GM08714 (cell line): ENCODE measurements at regions not wholly inside any gene's neighbourhood (a gene's known extent, or its start where the extent isn't known, plus 50 kb on each side); places are given as distances from the start of the nearest gene placed in this dataset.

Experiments used
- H3K4me3 ChIP-seq: fragments of 200-500 bp; sonication (Bioruptor generic); 2 replicates; pipeline ENCODE4 v1.5.1; 2014; ENCODE audit warnings: mild to moderate bottlenecking, low read length, inconsistent platforms
- ZNF274 ChIP-seq: IDR thresholded peaks from 2 replicates; pipeline ENCODE4 v1.6.1; 2012; ENCODE audit warnings: mild to moderate bottlenecking, low read depth, low read length

DNA sequence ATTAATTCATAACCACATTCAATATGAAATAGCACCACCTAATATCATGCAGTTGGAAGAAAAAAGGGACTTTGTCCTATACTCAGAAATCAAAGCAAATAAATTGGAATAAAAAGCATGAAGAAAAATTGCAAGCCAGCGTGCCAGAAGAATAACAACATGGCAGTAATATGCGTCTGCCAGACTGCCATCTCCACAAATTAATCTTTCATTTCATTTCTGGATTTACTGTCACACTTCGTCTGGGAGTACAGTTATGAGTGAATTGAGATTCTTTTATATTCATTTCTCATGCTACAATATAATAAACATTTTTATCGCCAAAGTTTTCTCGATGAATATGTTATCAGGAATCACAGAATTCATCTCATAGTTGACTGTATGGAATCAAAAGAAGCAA, 1327.7 kb upstream of the SEL1L start:
- no peak for TF ChIP-seq ZNF274
- H3K4me3 ChIP-seq: no peak overlapping the region

DNA sequence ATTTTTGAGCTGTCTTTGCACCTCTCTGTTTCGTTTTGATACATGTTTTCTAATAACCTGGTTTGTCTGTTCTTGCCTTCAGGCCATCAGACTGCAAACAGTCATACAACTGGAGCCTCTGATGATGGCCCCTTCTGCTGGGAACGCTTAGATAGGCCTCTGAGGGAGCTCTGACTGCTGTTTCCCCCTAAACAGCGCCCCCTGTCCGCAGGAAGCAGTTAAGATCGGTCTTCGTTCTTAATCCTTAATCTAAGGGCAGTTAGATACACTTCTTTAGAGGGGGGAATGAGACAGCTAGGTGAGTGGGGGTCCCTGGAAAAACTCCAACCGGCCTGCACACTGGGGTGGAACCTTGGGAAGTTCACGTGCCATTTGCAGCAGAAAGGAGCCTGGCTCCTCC, 1338.8 kb upstream of the SEL1L start:
- no peak overlapping the region for H3K4me3 ChIP-seq
- TF ChIP-seq ZNF274: no peak

DNA sequence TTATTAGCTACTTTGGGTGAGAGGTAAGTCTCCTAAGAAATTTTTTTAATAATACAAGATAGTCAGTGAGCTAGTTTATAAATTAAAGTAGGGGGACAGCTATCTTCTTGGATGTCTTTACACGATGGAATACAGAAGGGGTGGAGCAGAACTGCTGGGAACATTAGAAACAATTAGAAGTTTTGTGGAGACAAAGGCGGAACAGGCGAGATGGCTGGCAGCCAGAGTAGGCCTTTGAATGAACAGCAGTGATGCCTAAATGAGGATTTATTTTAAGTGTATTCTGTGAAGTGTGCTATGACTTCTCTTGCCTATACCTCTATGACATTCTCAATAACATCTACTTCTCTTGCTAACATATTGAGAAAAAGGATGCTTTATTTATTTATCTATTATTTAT, 1345.3 kb upstream of the SEL1L start:
- no peak for TF ChIP-seq ZNF274
- H3K4me3 ChIP-seq: no peak overlapping the region

DNA sequence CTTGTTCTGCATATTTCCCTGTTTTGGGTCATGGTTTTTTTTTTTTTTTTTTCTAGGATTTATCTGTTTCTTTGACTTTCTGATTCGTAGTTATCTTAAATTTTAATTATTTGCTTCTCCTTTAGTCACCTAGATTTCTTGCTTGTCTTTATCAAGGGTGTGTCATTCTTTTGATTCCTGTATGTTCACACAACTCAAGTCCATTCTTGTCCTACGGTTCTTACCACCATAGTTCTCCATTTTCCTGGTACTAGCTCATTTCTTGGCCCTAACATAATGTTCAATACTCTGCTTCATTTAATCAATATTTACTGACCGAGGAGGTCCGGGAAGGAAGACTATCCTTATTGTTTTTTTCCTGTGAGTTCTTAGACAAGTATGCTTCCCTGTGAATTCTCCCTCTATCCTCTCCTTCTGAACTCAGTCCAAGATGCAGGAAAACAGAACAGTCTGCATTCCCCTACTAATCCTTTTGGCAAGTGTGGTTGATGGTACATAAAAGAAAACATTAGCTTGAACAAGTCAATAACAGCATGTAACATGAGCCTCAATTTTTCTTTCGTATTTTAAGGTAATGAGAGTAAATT, 1346.4 kb upstream of the SEL1L start:
- TF ChIP-seq ZNF274: no peak
- no peak overlapping the region for H3K4me3 ChIP-seq

DNA sequence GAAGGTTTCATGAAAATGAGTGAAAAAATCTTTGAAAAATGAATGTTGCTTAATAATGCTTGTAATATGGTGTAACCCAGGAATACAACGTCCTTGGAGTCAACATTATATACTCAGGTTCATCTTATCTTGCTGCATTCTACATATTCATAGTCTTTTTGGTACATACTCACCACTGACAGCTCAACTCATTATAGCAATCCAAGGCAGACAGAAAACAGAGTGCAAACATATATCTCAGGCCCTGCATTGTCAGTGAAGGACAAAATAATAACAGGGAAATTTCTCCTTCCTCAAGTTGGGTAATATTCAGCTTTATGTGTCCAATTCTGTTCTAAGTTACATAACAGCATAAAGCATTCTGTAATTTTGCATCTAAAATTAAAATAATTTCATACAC, 1353.0 kb upstream of the SEL1L start:
- TF ChIP-seq ZNF274: no peak
- no peak overlapping the region for H3K4me3 ChIP-seq

DNA sequence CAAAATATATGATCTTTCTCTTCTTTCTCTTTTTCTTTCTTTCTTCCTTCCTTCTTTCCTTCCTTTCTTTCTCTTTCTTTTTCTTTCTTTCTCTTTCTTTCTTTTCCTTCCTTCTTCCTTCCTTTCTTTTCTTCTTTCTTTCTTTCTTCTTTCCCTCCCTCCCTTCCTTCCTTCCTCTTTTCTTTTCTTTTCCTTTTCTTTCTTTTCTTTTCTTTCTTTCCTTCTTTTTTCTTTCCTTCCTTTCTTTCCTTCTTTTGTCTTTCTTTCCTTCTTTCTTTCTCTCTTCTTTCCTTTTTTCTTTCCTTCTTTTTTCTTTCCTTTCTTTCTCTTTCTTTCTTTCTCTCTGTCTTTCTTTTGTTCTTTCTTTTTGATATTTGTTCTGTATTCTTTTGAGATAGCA, 1356.0 kb upstream of the SEL1L start:
- no peak for TF ChIP-seq ZNF274
- no peak overlapping the region for H3K4me3 ChIP-seq

DNA sequence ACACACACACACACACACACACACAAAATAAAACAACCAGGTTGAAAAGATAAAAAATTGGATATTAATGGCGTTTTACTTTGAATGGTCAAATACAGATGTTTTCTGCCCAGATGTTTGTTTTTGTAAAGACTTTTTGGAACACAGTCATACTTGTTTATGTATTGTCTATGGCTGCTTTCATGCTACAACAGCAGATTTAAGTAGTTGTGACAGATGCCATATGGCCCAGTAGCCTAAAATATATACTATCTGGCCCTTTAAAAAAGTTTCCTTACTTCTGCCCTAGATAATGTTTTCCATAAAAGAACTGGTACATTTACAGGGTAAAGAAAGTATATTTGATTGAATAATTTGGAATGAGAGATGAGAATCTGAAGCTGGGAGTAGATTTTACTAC, 1362.8 kb upstream of the SEL1L start:
- TF ChIP-seq ZNF274: no peak
- no peak overlapping the region for H3K4me3 ChIP-seq

DNA sequence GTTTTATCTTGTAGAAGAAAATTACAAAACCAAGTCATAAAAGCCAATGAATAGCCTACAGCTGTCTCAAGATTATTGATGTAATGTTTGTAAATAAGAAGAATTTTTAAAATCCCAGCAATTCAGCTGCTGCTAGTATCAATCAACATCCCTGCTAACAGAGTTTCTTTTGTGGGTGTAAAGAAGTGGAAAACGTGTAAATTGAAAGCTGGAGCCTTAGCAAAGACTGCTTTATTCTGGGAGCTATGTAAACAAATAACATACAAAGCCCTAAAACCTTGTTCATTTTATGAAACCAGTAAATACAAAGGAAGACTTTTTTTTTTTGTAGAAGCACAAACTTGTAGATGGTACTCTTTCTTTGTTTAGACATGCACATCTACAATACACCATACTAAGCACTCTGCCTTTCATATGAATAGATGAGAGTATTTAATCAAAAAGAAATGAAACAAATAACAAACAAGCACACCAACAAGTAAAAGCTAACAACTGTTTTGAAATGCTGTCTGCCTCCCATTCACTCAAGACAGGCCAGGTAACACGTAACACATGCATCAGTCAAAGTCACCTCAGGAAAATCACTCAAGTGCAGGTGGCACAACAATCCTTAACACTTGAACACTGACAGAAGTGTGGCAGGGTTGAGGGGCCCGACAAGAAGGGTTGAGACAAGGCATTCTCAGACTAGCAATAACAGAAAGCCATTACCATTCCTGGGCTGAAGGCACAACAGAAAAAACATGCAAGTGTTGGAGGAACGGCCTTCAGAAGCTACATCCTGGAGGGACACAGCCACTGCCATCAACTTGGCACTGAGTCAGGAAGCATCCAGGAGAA, 1364.0 kb upstream of the SEL1L start:
- no peak overlapping the region for H3K4me3 ChIP-seq
- no peak for TF ChIP-seq ZNF274

DNA sequence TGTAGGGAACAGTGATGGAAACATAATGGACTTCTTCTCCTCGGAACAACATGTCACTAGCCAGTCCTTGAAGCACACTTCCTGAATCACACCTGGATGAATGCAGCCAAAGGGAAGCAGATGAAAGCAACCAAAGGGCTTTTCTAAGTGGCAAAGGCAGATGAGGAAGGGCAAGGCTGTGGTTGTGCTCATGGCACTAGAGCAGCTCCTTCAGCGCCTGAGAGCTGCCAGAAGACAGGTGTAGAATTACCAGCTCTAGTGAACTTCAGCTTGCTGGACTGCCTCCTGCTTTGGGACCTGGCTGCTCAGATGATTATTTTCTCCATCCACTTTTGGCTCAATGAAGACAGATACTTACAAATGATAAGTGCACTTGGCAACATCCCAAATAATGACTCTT, 1372.1 kb upstream of the SEL1L start:
- TF ChIP-seq ZNF274: no peak
- no peak overlapping the region for H3K4me3 ChIP-seq

DNA sequence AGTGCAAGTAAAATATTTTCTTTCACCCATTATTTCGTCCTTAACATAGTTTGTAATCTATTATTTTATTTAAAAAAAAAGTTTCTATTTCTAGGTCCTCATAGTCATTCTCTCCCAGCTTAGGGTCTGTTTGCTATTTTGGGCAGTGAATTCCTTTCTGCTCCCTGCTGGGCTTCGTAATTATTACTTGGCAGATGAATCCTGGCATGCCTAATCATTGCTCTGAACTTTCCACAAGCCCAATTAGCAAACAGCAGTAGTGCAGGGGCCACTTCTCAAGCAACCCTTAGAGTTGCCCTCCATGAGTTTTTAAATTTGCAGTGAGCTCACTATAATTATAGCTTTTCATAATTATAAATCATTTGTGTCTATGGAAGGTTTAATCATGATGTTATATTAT, 1378.3 kb upstream of the SEL1L start:
- no peak overlapping the region for H3K4me3 ChIP-seq
- no peak for TF ChIP-seq ZNF274

DNA sequence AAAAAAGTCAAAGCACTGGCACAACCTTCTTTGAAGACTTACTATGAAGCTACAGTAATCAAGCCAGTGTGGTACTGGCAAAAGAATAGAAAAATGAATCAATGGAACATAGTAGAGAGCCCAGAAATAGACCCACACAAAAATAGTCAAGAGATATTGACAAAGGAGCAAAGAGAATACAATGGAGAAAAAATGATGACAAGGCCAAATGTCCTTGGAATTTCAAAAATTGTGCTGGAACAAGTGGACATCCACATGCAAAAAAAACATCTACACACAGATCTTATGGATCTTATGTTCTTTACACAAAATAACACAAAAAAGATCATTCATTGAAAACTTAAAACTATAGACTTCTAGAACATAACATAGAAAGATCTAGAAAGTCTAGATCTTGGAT, 1379.7 kb upstream of the SEL1L start:
- no peak for TF ChIP-seq ZNF274
- H3K4me3 ChIP-seq: no peak overlapping the region

DNA sequence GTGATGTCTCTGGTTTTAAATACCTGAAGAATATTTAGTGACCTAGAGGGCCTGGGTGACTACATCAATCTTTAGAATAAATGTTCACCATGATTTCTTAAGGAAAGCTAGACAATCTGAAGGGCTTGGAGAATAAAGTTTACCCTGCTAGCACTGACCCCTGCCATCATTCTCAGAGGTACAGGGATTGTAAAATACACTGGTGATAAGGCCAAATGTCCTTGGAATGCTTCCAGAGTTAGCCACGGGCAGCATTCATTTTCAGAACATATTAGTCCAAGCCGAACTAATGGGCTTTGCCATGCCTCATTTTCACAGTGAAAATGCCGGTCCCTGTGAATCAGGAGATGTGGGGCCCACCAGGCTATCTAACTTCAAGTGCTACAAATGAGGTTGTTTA, 1381.7 kb upstream of the SEL1L start:
- no peak for TF ChIP-seq ZNF274
- H3K4me3 ChIP-seq: no peak overlapping the region

DNA sequence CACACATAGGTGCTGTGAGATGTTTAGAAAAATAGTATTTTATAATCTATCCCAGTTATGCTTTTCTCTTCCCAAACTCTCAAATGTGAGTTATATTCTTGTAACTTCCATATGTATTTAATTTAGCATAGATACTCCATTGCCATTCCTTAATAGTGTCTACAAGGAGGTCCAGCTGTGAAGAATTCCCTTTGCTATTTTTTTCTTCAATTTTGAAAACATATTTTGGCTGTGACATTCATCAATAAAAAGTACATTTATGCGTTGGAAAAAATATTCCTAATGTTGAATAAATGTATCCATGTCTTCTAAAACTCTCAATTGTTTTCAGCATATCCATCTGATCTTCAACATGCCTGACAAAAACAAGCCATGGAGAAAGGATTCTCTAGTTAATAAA, 1402.0 kb upstream of the SEL1L start:
- H3K4me3 ChIP-seq: no peak overlapping the region
- no peak for TF ChIP-seq ZNF274

DNA sequence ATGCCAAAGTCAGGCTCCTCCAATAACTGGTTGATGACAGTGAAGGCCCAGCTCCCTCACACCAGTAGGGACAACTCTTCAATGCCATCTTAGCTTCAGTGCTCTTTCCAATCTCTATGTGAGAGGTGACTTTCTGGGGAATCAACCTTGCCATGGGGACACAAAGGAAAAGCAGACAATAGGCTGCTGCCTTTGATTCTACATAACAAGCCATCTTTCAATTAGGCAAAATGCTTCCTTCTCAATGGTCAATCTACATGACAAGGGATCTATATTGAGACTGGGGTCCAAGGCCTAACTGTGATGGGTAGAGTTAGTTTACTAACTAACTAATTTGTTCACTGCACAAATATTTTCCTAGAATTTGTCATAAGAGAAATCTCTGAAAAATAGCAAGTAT, 1417.5 kb upstream of the SEL1L start:
- H3K4me3 ChIP-seq: no peak overlapping the region
- no peak for TF ChIP-seq ZNF274

DNA sequence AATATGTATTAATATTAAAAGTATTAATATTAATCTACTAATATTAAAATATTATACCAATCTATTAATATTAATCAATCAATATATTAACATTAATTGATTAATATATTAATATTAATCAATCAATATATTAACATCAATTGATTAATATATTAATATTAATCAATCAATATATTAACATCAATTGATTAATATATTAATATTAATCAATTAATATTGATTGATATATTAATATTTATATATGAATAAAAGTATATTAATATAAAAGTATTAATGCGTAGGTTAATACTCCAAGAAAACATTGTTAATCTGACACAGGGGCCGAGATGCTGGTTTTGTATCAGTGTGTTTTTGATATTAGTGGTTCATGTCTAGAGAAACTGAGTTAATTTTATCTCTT, 1430.1 kb upstream of the SEL1L start:
- no peak for TF ChIP-seq ZNF274
- no peak overlapping the region for H3K4me3 ChIP-seq
